ENCODE measurements at regions not wholly inside any gene's neighbourhood (a gene's known extent, or its start where the extent isn't known, plus 50 kb on each side); places are given as distances from the start of the nearest gene placed in this dataset.

DNA sequence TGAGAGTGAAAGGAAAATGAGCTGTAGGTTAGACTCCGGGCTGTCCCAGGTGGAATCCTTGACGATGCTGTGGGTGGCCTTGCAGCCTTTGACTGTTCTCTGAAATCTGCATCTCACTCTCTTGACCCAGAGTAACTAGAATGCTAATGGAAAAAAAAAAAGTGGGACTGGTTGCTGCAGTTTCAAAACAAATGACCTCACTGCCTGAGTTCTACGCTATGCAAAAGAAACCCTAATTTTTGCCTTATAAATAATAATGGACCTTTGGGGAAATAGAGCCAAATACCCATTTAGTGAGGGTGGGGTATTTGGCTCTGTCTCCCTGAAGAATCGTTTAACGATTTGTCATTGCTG lies 309.7 kb upstream of the C2CD4B start:
- H3K4me1 Mint-ChIP-seq = peaks cover 92% of the 10 kb centered on the region
- H3K27ac Mint-ChIP-seq = no peak overlapping the region
- H3K9me3 Mint-ChIP-seq = no peaks in the 10 kb centered on the region
- TF ChIP-seq, protein P1, sequence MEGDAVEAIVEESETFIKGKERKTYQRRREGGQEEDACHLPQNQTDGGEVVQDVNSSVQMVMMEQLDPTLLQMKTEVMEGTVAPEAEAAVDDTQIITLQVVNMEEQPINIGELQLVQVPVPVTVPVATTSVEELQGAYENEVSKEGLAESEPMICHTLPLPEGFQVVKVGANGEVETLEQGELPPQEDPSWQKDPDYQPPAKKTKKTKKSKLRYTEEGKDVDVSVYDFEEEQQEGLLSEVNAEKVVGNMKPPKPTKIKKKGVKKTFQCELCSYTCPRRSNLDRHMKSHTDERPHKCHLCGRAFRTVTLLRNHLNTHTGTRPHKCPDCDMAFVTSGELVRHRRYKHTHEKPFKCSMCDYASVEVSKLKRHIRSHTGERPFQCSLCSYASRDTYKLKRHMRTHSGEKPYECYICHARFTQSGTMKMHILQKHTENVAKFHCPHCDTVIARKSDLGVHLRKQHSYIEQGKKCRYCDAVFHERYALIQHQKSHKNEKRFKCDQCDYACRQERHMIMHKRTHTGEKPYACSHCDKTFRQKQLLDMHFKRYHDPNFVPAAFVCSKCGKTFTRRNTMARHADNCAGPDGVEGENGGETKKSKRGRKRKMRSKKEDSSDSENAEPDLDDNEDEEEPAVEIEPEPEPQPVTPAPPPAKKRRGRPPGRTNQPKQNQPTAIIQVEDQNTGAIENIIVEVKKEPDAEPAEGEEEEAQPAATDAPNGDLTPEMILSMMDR (IDR thresholded peaks at IDR 0.05) = no peak
- no peak for DNase-seq
- peaks cover 4% of the 10 kb centered on the region for H3K27me3 Mint-ChIP-seq (ENCODE audit: low read depth, poor library complexity)
- H3K4me3 Mint-ChIP-seq = no peak overlapping the region
- H3K36me3 Mint-ChIP-seq (ENCODE audit: low read depth) = no peaks in the 10 kb centered on the region

DNA sequence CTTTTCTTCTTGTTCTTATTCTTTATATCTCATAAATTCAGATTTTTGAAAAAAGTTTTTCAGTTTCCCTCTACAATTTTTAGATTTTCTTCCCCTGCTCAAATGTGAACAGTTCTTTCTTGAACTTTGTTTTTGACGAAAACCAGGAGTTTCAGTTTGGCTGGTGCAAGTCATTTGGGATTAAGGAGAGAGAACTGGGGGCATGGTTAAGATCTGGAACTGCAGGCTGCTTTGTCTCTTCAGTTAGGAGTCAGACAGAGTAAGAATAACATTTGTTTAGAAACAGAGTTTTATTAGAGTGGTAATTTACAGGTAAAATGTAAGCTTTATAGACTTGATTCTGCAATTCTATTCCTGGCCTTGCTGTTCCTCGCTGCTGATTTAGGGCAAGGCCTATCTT lies 310.5 kb upstream of the C2CD4B start:
- Mint-ChIP-seq H3K27ac (no peak overlapping the region), H3K9me3 (no peaks in the 10 kb centered on the region), H3K4me3 (no peak overlapping the region), H3K27me3 (ENCODE audit: low read depth, poor library complexity) (peaks cover 4% of the 10 kb centered on the region), H3K36me3 (ENCODE audit: low read depth) (no peaks in the 10 kb centered on the region), H3K4me1 (peaks cover 85% of the 10 kb centered on the region)
- TF ChIP-seq, protein P1 (IDR thresholded peaks at IDR 0.05) = no peak
- DNase-seq = no peak

DNA sequence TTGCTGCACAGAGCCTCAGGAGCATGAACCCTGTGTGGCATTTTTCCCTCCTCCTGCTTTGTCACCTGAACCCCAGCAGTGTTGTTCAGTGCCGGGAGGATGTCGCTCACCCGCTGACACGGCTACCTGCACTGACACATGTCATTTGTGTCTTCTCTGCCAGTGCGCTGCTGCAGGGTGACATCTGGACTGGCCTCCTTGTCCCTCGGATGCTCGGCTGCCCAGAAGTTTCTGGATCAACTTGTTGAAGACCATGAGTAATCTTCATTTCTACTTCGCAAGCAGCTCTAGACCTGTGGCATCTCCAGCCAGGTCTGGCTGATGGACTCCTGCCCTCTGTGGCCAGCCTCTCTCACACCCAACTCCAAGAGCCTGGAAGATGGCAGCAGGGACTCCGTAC lies 311.1 kb upstream of the C2CD4B start:
- no peak for DNase-seq
- no peak overlapping the region for H3K27ac Mint-ChIP-seq
- no peaks in the 10 kb centered on the region for H3K9me3 Mint-ChIP-seq
- H3K4me1 Mint-ChIP-seq = peaks cover 84% of the 10 kb centered on the region
- H3K4me3 Mint-ChIP-seq = no peak overlapping the region
- TF ChIP-seq, protein P1 (IDR thresholded peaks at IDR 0.05) = no peak
- H3K27me3 Mint-ChIP-seq (ENCODE audit: low read depth, poor library complexity) = peaks cover 4% of the 10 kb centered on the region
- H3K36me3 Mint-ChIP-seq (ENCODE audit: low read depth) = no peaks in the 10 kb centered on the region

DNA sequence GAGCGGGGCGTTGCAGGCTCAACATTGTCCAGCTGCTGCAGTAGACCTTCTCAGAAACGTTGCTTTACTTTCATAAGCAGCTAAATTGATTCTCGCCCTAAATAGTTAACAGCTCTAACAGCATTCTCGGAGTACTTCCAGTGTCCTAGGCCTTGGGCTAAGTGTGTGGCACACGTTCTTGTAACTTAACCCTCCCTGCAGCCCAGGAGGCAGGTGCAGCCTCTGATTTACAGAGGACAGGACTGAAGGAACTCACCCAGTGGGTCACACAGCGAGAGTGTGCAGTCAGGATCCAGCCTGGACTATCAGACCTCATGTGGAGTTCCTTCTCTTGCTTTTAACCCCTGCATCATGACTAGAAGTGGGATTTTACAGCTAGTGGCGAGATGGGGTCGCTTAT lies 312.8 kb upstream of the C2CD4B start:
- Mint-ChIP-seq H3K9me3 (no peaks in the 10 kb centered on the region), H3K27ac (no peak overlapping the region), H3K36me3 (ENCODE audit: low read depth) (no peaks in the 10 kb centered on the region), H3K4me1 (peaks cover 70% of the 10 kb centered on the region), H3K27me3 (ENCODE audit: low read depth, poor library complexity) (peaks cover 4% of the 10 kb centered on the region), H3K4me3 (no peak overlapping the region)
- no peak for DNase-seq
- TF ChIP-seq, protein P1 (IDR thresholded peaks at IDR 0.05) = no peak

DNA sequence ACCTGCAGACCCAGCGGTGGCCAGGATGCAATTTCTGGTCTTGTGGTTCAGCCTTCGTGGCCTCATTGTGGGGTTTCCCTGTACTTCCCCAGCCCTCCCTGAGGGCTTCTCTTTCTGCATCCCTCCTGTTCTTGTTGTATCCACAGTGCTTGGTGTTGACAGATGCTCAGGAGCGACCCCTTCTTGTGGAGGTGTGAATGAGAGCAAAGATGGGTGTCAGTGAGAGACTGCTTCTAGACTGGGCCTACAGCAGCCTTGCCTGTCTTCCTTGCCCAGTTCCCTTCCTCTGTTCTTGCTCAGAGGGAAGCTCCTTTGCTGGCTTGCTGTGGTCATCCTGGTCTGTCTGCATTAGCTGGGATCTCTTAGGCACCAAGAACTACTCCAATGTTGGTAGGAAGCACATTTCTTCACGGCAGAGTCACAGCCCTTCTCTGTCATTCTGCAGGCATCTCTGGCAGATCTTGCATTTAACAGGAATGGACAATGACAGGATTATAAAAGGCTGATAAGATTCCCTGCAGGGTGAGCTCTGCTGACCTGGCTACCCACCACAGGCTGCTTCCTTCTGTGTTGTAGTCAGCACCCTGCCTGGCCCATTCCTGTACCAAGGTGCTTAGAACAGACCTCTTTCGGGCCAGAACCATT lies 317.8 kb upstream of the C2CD4B start:
- Mint-ChIP-seq H3K27me3 (ENCODE audit: low read depth, poor library complexity) (no peaks in the 10 kb centered on the region), H3K4me3 (no peak overlapping the region), H3K4me1 (peaks cover 49% of the 10 kb centered on the region), H3K9me3 (no peaks in the 10 kb centered on the region), H3K36me3 (ENCODE audit: low read depth) (no peaks in the 10 kb centered on the region), H3K27ac (no peak overlapping the region)
- TF ChIP-seq, protein P1 (IDR thresholded peaks at IDR 0.05) = peak; percentile 18
- peak; percentile 17 for DNase-seq

DNA sequence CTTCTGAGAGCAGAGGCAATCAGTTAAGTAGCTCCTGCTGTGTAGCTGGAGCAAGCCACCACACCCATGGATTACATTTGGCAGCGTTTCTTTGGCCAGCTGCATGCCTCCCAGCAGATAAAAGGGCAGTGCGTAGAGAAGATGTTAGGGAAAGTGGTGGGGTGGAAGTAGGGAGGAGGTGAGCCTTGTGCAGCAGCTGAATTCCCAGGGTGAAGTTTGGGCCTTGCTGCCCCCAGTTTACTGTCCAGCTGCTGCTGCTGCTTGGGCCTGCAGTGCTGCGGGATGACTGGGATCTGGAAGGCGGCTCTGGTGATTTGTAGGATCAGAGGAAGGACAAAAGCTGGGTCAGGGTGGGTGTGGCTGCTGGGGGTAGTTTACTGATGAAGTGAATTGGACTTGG lies 318.7 kb upstream of the C2CD4B start:
- TF ChIP-seq, protein P1 (IDR thresholded peaks at IDR 0.05) = no peak
- H3K27me3 Mint-ChIP-seq (ENCODE audit: low read depth, poor library complexity) = no peaks in the 10 kb centered on the region
- H3K27ac Mint-ChIP-seq = no peak overlapping the region
- DNase-seq = no peak
- H3K4me1 Mint-ChIP-seq = peaks cover 40% of the 10 kb centered on the region
- no peaks in the 10 kb centered on the region for H3K36me3 Mint-ChIP-seq (ENCODE audit: low read depth)
- no peaks in the 10 kb centered on the region for H3K9me3 Mint-ChIP-seq
- H3K4me3 Mint-ChIP-seq = no peak overlapping the region
